HEK293 (cell line): ENCODE measurements at regions not wholly inside any gene's neighbourhood (a gene's known extent, or its start where the extent isn't known, plus 50 kb on each side); places are given as distances from the start of the nearest gene placed in this dataset.
"Not testable (repeated sequence)": the region's sequence is repeated elsewhere in the genome, so short reads cannot be mapped to it uniquely, and the experiment has no call there.

Experiments
- CTCF ChIA-PET: fragments of 350-600 bp; formaldehyde crosslinking; extraction: SDS; loops from one replicate; lab custom pipeline; 2021; ENCODE audit warnings: antibody characterized with exemption; lab: Yijun Ruan, JAX
- POLR2A ChIA-PET: fragments of 300-600 bp; formaldehyde crosslinking; extraction: SDS; loops from one replicate; lab custom pipeline; 2020; ENCODE audit warnings: antibody characterized with exemption, inconsistent platforms; lab: Yijun Ruan, JAX
- H3K27ac ChIP-seq: fragments of 200-500 bp; sonication (Bioruptor generic); 2 replicates; pipeline ENCODE4 v1.5.1; 2014; ENCODE audit warnings: low read depth, low read length, control low read depth, inconsistent platforms; ENCODE audit errors: extremely low read depth
- H3K36me3 ChIP-seq, 2 experiments: fragments of 200-500 bp in 1 of 2; sonication (Bioruptor generic) in 1 of 2; 1 replicate in 1 of 2; 2 replicates in 1 of 2; pipeline ENCODE4 v1.5.1; 2014 to 2017; ENCODE audit warnings: inconsistent platforms in 2 of 2, low read length in 2 of 2; ENCODE audit not compliant: control insufficient read depth in 2 of 2, insufficient read depth in 1 of 2
- H3K4me1 ChIP-seq: fragments of 200-500 bp; sonication (Bioruptor generic); 2 replicates; pipeline ENCODE4 v1.5.1; 2014; ENCODE audit warnings: mild to moderate bottlenecking, low read length, inconsistent platforms; ENCODE audit not compliant: control insufficient read depth, insufficient read depth
- H3K4me3 ChIP-seq: 2 replicates; pipeline ENCODE4 v1.5.1; 2011; ENCODE audit warnings: low read depth, mild to moderate bottlenecking, control low read depth, low read length, moderate library complexity
- H3K9me3 ChIP-seq: fragments of 200-500 bp; sonication (Bioruptor generic); 2 replicates; pipeline ENCODE4 v1.5.1; 2014; ENCODE audit warnings: low read depth, low read length, inconsistent platforms; ENCODE audit not compliant: control insufficient read depth, insufficient read depth
- BCL6B ChIP-seq: fragments of 450-650 bp; formaldehyde crosslinking; IDR thresholded peaks from 2 replicates; pipeline ENCODE4 v1.5.1; 2017; ENCODE audit warnings: missing biosample characterization, missing genetic modification characterization
- KLF1 ChIP-seq: fragments of 450-650 bp; formaldehyde crosslinking; IDR thresholded peaks from 2 replicates; pipeline ENCODE4 v1.5.1; 2016; ENCODE audit warnings: missing biosample characterization, missing genetic modification characterization
- OVOL3 ChIP-seq: fragments of 450-650 bp; formaldehyde crosslinking; IDR thresholded peaks from 2 replicates; pipeline ENCODE4 v1.5.1; 2016; ENCODE audit warnings: missing biosample characterization, missing genetic modification characterization
- TSHZ1 ChIP-seq: fragments of 450-650 bp; formaldehyde crosslinking; IDR thresholded peaks from 2 replicates; pipeline ENCODE4 v1.5.1; 2016; ENCODE audit warnings: missing biosample characterization, missing genetic modification characterization, borderline replicate concordance
- ZBTB48 ChIP-seq: fragments of 450-650 bp; formaldehyde crosslinking; IDR thresholded peaks from 2 replicates; pipeline ENCODE4 v1.5.1; 2016; ENCODE audit warnings: missing biosample characterization, missing genetic modification characterization
- ZFHX2 ChIP-seq: fragments of 450-650 bp; formaldehyde crosslinking; conservative IDR thresholded peaks from 2 replicates; pipeline ENCODE4 v1.5.1; 2016; ENCODE audit warnings: missing biosample characterization, missing genetic modification characterization
- ZNF146 ChIP-seq: fragments of 450-650 bp; formaldehyde crosslinking; IDR thresholded peaks from 2 replicates; pipeline ENCODE4 v1.5.1; 2016; ENCODE audit warnings: missing biosample characterization, missing genetic modification characterization
- ZNF2 ChIP-seq: fragments of 450-650 bp; formaldehyde crosslinking; IDR thresholded peaks from 2 replicates; pipeline ENCODE4 v1.5.1; 2016; ENCODE audit warnings: missing biosample characterization, missing genetic modification characterization
- ZNF391 ChIP-seq: fragments of 450-650 bp; formaldehyde crosslinking; IDR thresholded peaks from 2 replicates; pipeline ENCODE4 v1.5.1; 2016; ENCODE audit warnings: low read depth, missing biosample characterization, missing genetic modification characterization, borderline replicate concordance
- ZNF426 ChIP-seq: fragments of 450-650 bp; formaldehyde crosslinking; IDR thresholded peaks from 2 replicates; pipeline ENCODE4 v1.5.1; 2017; ENCODE audit warnings: missing biosample characterization, missing genetic modification characterization, mild to moderate bottlenecking, inconsistent platforms, moderate library complexity
- ZNF530 ChIP-seq: fragments of 450-650 bp; formaldehyde crosslinking; IDR thresholded peaks from 2 replicates; pipeline ENCODE4 v1.5.1; 2016; ENCODE audit warnings: low read depth, missing biosample characterization, missing genetic modification characterization
- TF ChIP-seq, protein P1 (sequence below): fragments of 450-650 bp; formaldehyde crosslinking; IDR thresholded peaks from 2 replicates; pipeline ENCODE4 v1.5.1; 2016; ENCODE audit warnings: missing biosample characterization, missing genetic modification characterization

- H3K9me3 ChIP-seq = no peaks in the 10 kb centered on the region
- H3K36me3 ChIP-seq = no peaks in the 10 kb centered on the region
- H3K4me1 ChIP-seq = no peaks in the 10 kb centered on the region
- H3K27ac ChIP-seq = no peak overlapping the region
- CTCF ChIA-PET = interaction anchor here (0.6 to 1.1 kb wide), 2 partner anchors 192 to 527 kb away, joined by 3 to 7 read pairs; no protein-coding TSS in a partner anchor
- POLR2A ChIA-PET = no interaction called here
- H3K4me3 ChIP-seq = no peak overlapping the region
- TF ChIP-seq, protein P1, sequence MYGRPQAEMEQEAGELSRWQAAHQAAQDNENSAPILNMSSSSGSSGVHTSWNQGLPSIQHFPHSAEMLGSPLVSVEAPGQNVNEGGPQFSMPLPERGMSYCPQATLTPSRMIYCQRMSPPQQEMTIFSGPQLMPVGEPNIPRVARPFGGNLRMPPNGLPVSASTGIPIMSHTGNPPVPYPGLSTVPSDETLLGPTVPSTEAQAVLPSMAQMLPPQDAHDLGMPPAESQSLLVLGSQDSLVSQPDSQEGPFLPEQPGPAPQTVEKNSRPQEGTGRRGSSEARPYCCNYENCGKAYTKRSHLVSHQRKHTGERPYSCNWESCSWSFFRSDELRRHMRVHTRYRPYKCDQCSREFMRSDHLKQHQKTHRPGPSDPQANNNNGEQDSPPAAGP (tag by site-specific recombination) = no peak
- no peak for TF ChIP-seq KLF1 (tag by site-specific recombination)
- TF ChIP-seq ZBTB48 (tag by site-specific recombination) = no peak
- no peak for TF ChIP-seq BCL6B (tag by site-specific recombination)
- TF ChIP-seq OVOL3 (tag by site-specific recombination) = no peak
These were observed 201.4 kb downstream of the ALDH8A1 start for GRCh38 chr6:134748484-134748883.

DNA sequence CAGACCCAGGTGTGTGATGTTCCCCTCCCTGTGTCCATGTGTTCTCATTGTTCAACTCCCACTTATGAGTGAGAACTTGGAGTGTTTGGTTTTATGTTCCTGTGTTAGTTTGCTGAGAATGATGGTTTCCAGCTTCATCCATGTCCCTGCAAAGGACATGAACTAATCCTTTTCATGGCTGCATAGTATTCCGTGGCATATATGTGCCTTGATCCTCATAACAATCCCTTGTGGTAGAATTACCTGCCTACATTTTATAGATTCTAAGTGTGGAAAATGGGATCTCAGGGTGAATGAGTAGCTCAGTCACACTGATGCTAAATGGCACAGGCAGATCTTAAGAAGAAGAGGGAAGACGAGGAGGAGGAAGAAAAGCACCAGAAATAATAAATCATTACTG is 202.7 kb downstream of the ALDH8A1 start:
- H3K9me3 ChIP-seq, H3K27ac ChIP-seq, H3K36me3 ChIP-seq, H3K4me3 ChIP-seq, POLR2A ChIA-PET, H3K4me1 ChIP-seq: not testable (repeated sequence)
- TF ChIP-seq ZNF146 (tag by site-specific recombination) = peak; percentile 95
- CTCF ChIA-PET = interaction anchor here (1.1 kb wide), 1 partner anchor 193 kb away, joined by 3 read pairs; no protein-coding TSS in a partner anchor

DNA sequence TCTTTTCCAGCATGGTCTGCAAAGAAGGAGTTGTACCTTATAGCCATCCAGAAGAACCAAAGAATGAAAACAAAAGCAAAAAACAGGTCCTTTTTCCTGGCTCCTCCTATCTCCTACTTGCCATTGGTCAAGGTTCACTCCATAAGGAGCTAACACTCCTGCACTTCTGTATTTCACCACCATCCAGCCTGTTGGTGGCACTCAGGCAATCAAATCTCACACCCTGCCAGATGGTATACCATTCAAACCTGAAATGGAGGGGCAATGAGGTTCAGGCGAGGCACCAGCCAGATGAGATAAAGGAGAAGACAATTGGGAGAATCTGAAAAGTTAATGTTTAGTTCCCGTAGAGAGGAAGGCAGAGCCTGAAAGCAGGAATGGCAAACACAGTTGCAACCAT is 203.8 kb downstream of the ALDH8A1 start:
- no peaks in the 10 kb centered on the region for H3K4me1 ChIP-seq
- no peak for TF ChIP-seq ZNF426
- TF ChIP-seq, all 188 proteins: peak for 0
- POLR2A ChIA-PET = no interaction called here
- H3K36me3 ChIP-seq = no peaks in the 10 kb centered on the region
- CTCF ChIA-PET = interaction anchor here (0.5 to 1.1 kb wide), 2 partner anchors 13 to 637 kb away, joined by 3 read pairs; no protein-coding TSS in a partner anchor
- H3K4me3 ChIP-seq = no peak overlapping the region
- no peaks in the 10 kb centered on the region for H3K9me3 ChIP-seq
- H3K27ac ChIP-seq = no peak overlapping the region

- H3K27ac ChIP-seq, H3K36me3 ChIP-seq, H3K4me3 ChIP-seq, POLR2A ChIA-PET, H3K4me1 ChIP-seq, CTCF ChIA-PET, H3K9me3 ChIP-seq: not testable (repeated sequence)
These were observed 204.7 kb downstream of the ALDH8A1 start for GRCh38 chr6:134745192-134745591.

DNA sequence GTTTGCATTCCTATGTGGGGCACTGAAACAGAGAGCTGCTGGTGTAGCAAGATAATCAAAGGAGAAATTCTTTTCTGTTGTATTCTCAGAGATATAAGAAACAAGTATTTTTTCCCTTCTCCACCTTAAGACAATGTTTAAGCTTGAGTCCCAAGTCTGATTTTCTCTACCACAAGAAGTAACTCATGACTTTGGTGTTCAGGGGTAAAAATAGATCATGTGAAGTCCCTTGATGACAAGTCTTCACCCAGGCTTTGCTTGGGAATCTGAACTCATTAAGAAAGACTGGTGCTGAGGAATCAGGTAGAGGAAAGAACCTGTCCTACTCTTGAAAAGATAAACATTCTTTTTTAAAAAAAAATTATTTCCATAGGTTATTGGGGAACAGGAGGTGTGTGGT is 205.6 kb downstream of the ALDH8A1 start:
- POLR2A ChIA-PET = no interaction called here
- no peaks in the 10 kb centered on the region; the same call in 1 of the 2 replicates for H3K4me1 ChIP-seq
- no peak overlapping the region for H3K27ac ChIP-seq
- TF ChIP-seq ZNF530 (tag by site-specific recombination) (no peak), TSHZ1 (tag by site-specific recombination) (no peak), ZNF2 (tag by site-specific recombination) (no peak), ZFHX2 (tag by site-specific recombination) (no peak), ZNF391 (tag by site-specific recombination) (no peak)
- H3K4me3 ChIP-seq = no peak overlapping the region
- CTCF ChIA-PET = interaction anchor here (0.6 kb wide), 1 partner anchor 64 kb away, joined by 3 read pairs; no protein-coding TSS in a partner anchor
- H3K36me3 ChIP-seq = no peaks in the 10 kb centered on the region
- no peaks in the 10 kb centered on the region for H3K9me3 ChIP-seq
